Body of pancreas (tissue), 4 donors: ENCODE measurements at regions not wholly inside any gene's neighbourhood (a gene's known extent, or its start where the extent isn't known, plus 50 kb on each side); places are given as distances from the start of the nearest gene placed in this dataset.
"Not testable (repeated sequence)": the region's sequence is repeated elsewhere in the genome, so short reads cannot be mapped to it uniquely, and the experiment has no call there.

Source experiments
- ATAC-seq: fragments of 150-250 bp; one replicate; pipeline ENCODE4 v1.9.1; 2016
- DNase-seq, 4 donors: peaks; one replicate each; pipeline ENCODE4 v3.0.0-alpha.2; 2019
- H3K27ac ChIP-seq, 4 donors: fragments of 200-600 bp; sonication (generic); 1 replicate in 3 of 4; 2 replicates in 1 of 4; pipeline versions ENCODE4 v1.5.1 to v1.6.1; 2016 to 2019; ENCODE audit warnings: mild to moderate bottlenecking in 1 of 4, mixed read lengths in 1 of 4, moderate library complexity in 1 of 4
- H3K27me3 ChIP-seq, 2 donors: fragments of 200-600 bp; sonication (generic); one replicate each; pipeline ENCODE4 v1.6.0; 2016; ENCODE audit warnings: mild to moderate bottlenecking in 1 of 2
- H3K36me3 ChIP-seq, 2 donors: fragments of 200-600 bp; sonication (generic); replicated peaks in 1 of 2; 2 replicates each; pipeline ENCODE4 v1.5.1; 2016; ENCODE audit warnings: low read depth in 2 of 2; ENCODE audit not compliant: insufficient read depth in 1 of 2
- H3K4me1 ChIP-seq: fragments of 200-600 bp; sonication (generic); one replicate; pipeline ENCODE4 v1.6.0; 2016
- H3K4me3 ChIP-seq, 2 donors: fragments of 200-600 bp; sonication (generic); 1 replicate in 1 of 2; 2 replicates in 1 of 2; pipeline ENCODE4 v1.5.1; 2016 to 2019
- H3K9me3 ChIP-seq, 3 donors: fragments of 200-600 bp; sonication (generic); 1 replicate in 2 of 3; 2 replicates in 1 of 3; pipeline ENCODE4 v1.5.1; 2016
- CTCF ChIP-seq, 7 experiments: fragments of 450-650 bp in 4 of 7; fragments of 200-600 bp in 3 of 7; sonication (generic) in 3 of 7; IDR thresholded peaks; one replicate each; pipeline ENCODE4 v1.5.1; 2016 to 2019; ENCODE audit warnings: antibody characterized with exemption in 7 of 7
- POLR2A ChIP-seq, 3 donors: fragments of 450-650 bp; IDR thresholded peaks; one replicate each; pipeline ENCODE4 v1.6.1; 2016; ENCODE audit warnings: antibody characterized with exemption in 3 of 3, mild to moderate bottlenecking in 2 of 3
- WGBS, 2 donors: methylation state at CpG; one replicate each; pipeline ENCODE4 v1.1.5; 2017; 5-methylcytosine and 5-hydroxymethylcytosine counted together
- intact Hi-C: fragments of 100-400 bp; cut with DNase I; formaldehyde crosslinking; loops from one replicate; pipeline ENCODE4 v1.15.1; 2023

- WGBS, 2 donors, result 42 to 56% methylated on average over 2 of the region's 2 CpGs
- DNase-seq (no peak), ATAC-seq (no peak)
- peaks cover 0 to 5% (median 0%) of the 10 kb centered on the region in 3 donors for H3K9me3 ChIP-seq
- no peaks in the 10 kb centered on the region for H3K36me3 ChIP-seq
- TF ChIP-seq POLR2A (IDR thresholded peaks at IDR 0.05) (no peak), CTCF (IDR thresholded peaks at IDR 0.05) (no peak)
- no peak overlapping the region for H3K4me3 ChIP-seq
- H3K4me1 ChIP-seq, result no peaks in the 10 kb centered on the region
- no peaks in the 10 kb centered on the region for H3K27me3 ChIP-seq
- H3K27ac ChIP-seq, result no peak overlapping the region
- intact Hi-C loops, result no loop called here
These were observed 351.9 kb upstream of the TNC start for GRCh38 chr9:115469841-115470240.

GRCh38 chr9:115473032-115473431 is 355.1 kb upstream of the TNC start:
- 86 to 97% methylated on average over 2 of the region's 3 CpGs for WGBS, 2 donors
- ATAC-seq, H3K9me3 ChIP-seq, H3K4me1 ChIP-seq, H3K36me3 ChIP-seq, H3K4me3 ChIP-seq, DNase-seq, H3K27ac ChIP-seq, H3K27me3 ChIP-seq, intact Hi-C loops: not testable (repeated sequence)

- no peak for TF ChIP-seq POLR2A (IDR thresholded peaks at IDR 0.05)
- no peak for TF ChIP-seq CTCF (IDR thresholded peaks at IDR 0.05)
- no peak overlapping the region for H3K4me3 ChIP-seq
- no peaks in the 10 kb centered on the region for H3K9me3 ChIP-seq
- DNase-seq (no peak), ATAC-seq (no peak)
- no peaks in the 10 kb centered on the region for H3K4me1 ChIP-seq
- no peaks in the 10 kb centered on the region for H3K27me3 ChIP-seq
- H3K36me3 ChIP-seq, result no peaks in the 10 kb centered on the region
- H3K27ac ChIP-seq, result no peak overlapping the region
- intact Hi-C loops, result no loop called here
- 74 to 85% methylated on average over 2 of the region's 2 CpGs for WGBS, 2 donors
These were observed 363.8 kb upstream of the TNC start for GRCh38 chr9:115481769-115482168.

- Histone ChIP-seq H3K4me1 (no peaks in the 10 kb centered on the region), H3K36me3 (no peaks in the 10 kb centered on the region), H3K9me3 (no peaks in the 10 kb centered on the region), H3K4me3 (no peak overlapping the region), H3K27me3 (no peaks in the 10 kb centered on the region), H3K27ac (no peak overlapping the region)
- DNase-seq (no peak), ATAC-seq (no peak)
- intact Hi-C loops, result no loop called here
- TF ChIP-seq POLR2A (IDR thresholded peaks at IDR 0.05) (no peak), CTCF (IDR thresholded peaks at IDR 0.05) (no peak)
- WGBS, 2 donors, result 71 to 87% methylated on average over 3 of the region's 3 CpGs
These were observed 364.8 kb upstream of the TNC start for GRCh38 chr9:115482747-115483146.

GRCh38 chr9:115492869-115493268 is 374.9 kb upstream of the TNC start:
- intact Hi-C loops, result no loop called here
- Histone ChIP-seq H3K9me3 (no peaks in the 10 kb centered on the region), H3K27me3 (no peaks in the 10 kb centered on the region), H3K4me1 (peaks cover 16% of the 10 kb centered on the region), H3K36me3 (no peaks in the 10 kb centered on the region), H3K27ac (no peak overlapping the region), H3K4me3 (no peak overlapping the region)
- ATAC-seq (no peak), DNase-seq (no peak)
- TF ChIP-seq CTCF (IDR thresholded peaks at IDR 0.05) (no peak), POLR2A (IDR thresholded peaks at IDR 0.05) (no peak)
